Right cardiac atrium (tissue), 5 donors: ENCODE measurements at regions not wholly inside any gene's neighbourhood (a gene's known extent, or its start where the extent isn't known, plus 50 kb on each side); places are given as distances from the start of the nearest gene placed in this dataset.

Experiments used
- ATAC-seq, 2 donors: fragments of 200-7000 bp; cut with Tn5 transposase; one replicate each; pipeline versions ENCODE4 v1.8.0 to v1.9.1; 2020; ENCODE audit warnings: moderate library complexity in 2 of 2, mild to moderate bottlenecking in 1 of 2
- DNase-seq, 3 donors: peaks; one replicate each; pipeline ENCODE4 v3.0.0-alpha.2; 2020
- H3K27ac ChIP-seq: one replicate; pipeline ENCODE4 v1.5.1; 2013; ENCODE audit warnings: mild to moderate bottlenecking, low read length, control low read depth, moderate library complexity
- H3K27me3 ChIP-seq: one replicate; pipeline ENCODE4 v1.6.1; 2013; ENCODE audit not compliant: control insufficient read depth, insufficient read depth
- H3K4me1 ChIP-seq: one replicate; pipeline ENCODE4 v1.6.1; 2013; ENCODE audit warnings: low read length; ENCODE audit not compliant: control insufficient read depth, insufficient read depth
- H3K4me3 ChIP-seq: one replicate; pipeline ENCODE4 v1.5.1; 2013; ENCODE audit warnings: low read length, control low read depth
- H3K9me3 ChIP-seq: one replicate; pipeline ENCODE4 v1.6.1; 2013; ENCODE audit warnings: low read length; ENCODE audit not compliant: control insufficient read depth
- whole genome bisulfite sequencing: extraction: QIAGEN DNeasy Blood & Tissue Kit; methylation state at CpG from one replicate; pipeline ENCODE4 v1.1.7; 2013; 5-methylcytosine and 5-hydroxymethylcytosine counted together
- intact Hi-C, 4 donors: fragments of 100-400 bp; cut with DNase I; formaldehyde crosslinking; loops; one replicate each; pipeline versions ENCODE4 v1.11.0 to v1.14.0; 2022 to 2023
- donor health status: healthy with polysubstance abuse.
- donor health status: DM: no; HTN: yes; CAD: no.
- donor health status: DM: no; HTN: no; CAD: no.
- donor health status: DM: no; HTN: yes; CAD: no; lungs with severe emphysema.
- donor health status: DM: yes; HTN: yes; CAD: no.

GRCh38 chr9:19934301-19934871 lies 145.5 kb upstream of the SLC24A2 start:
- Histone ChIP-seq H3K27me3 (no peaks in the 10 kb centered on the region), H3K4me3 (peak overlapping the region; percentile 79), H3K27ac (no peak overlapping the region), H3K9me3 (no peaks in the 10 kb centered on the region), H3K4me1 (no peaks in the 10 kb centered on the region)
- intact Hi-C loops = no loop called here
- peak; percentile 70 to 87 for ATAC-seq
- peak; percentile 38 to 69 (median 60) for DNase-seq
- WGBS = 11% methylated on average over 41 of the region's 41 CpGs

DNA sequence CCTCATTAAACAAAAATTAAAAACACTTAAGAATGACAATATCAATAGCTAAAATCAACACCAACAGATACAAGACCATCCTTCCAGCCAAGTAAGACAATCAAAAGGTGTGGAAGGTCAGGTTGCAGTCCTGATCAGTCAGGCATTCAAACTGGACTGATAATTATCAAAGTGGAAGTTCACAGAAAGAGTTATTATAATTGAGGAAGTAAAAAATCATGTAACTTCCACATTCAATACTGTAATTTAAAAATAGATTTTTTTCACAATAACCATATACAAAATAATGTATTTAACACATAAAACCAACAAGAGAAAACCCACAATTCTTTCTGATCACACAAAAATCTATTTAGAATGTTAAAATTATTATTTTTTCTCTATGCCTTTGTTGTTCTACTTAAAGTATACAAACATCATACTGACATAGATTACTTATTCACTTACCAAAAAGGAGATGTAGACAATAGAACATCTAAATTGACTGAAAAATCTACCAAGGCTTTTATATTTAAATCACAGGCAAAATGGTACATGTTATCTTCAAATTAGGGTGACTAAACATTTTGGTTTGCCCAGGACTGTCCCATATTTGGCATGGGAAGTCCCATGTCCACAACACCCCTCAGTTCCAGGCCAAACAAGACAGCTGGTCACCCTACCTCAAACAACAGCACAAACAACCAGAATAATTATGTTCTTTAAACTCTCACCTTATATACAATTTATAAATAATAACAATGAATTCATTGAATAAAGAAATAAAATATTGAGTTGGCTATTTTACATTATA lies 142.5 kb upstream of the SLC24A2 start:
- Histone ChIP-seq H3K27ac (no peak overlapping the region), H3K4me1 (no peaks in the 10 kb centered on the region), H3K27me3 (no peaks in the 10 kb centered on the region), H3K4me3 (no peak overlapping the region), H3K9me3 (no peaks in the 10 kb centered on the region)
- intact Hi-C loops = no loop called here
- ATAC-seq = no peak
- no peak for DNase-seq

DNA sequence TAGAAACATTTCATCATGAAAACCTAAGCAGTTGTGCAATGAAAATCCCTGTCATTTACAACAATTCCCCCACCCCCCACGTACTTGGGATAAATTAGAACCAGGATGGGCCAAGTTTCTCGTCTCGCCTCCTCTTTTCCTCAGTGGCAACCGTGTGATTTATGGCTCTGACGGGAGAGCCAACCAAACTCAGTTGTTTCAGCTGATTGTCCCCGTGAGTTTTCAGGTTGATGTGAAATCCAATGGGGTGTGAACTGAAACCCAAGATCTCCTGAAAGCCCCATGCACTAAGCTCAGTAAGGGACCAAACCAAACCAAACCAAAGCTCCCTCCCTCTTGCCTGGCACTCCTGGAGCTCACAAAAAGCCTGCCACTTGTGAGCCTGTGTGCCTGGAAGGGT lies 138.7 kb upstream of the SLC24A2 start:
- no peak for ATAC-seq
- 95% methylated on average over 6 of the region's 6 CpGs for WGBS

DNA sequence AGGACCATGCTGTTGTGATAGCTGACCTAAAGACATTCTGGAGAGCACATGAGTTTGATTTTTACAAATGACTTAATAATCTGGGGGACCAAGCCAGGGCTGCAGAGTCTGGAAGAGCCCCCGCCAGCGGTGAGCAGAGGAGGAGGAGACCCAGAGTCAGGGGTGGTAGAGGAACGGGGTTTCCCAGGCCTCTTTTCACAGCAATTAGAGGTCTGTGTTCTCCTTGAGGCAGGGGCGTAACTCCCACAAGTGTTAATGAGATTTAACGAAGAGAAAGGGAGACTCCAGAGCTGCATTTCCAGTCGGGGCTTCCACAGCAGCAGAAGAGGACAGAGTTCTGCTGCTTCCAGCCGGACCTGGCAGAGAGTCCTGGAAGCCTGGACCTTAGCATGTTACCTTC lies 137.9 kb upstream of the SLC24A2 start:
- DNase-seq (peak in 1 of 3 donors; percentile 17), ATAC-seq (no peak)
- no peaks in the 10 kb centered on the region for H3K9me3 ChIP-seq
- no peaks in the 10 kb centered on the region for H3K27me3 ChIP-seq
- intact Hi-C loops = loop anchor here in 3 of 4 donors (5.0 to 10.0 kb wide), 3 partner anchors 1016 to 1188 kb away; no protein-coding TSS in a partner anchor
- no peaks in the 10 kb centered on the region for H3K4me1 ChIP-seq
- no peak overlapping the region for H3K27ac ChIP-seq
- WGBS = 80% methylated on average over 7 of the region's 7 CpGs
- H3K4me3 ChIP-seq = no peak overlapping the region

More for the DNA sequence above, 138.7 kb upstream of the SLC24A2 start:
- Histone ChIP-seq H3K4me1 (no peaks in the 10 kb centered on the region), H3K9me3 (no peaks in the 10 kb centered on the region), H3K4me3 (no peak overlapping the region), H3K27ac (no peak overlapping the region), H3K27me3 (no peaks in the 10 kb centered on the region)
- intact Hi-C loops = loop anchor here in 3 of 4 donors (5.0 to 10.0 kb wide), 3 partner anchors 1015 to 1187 kb away; no protein-coding TSS in a partner anchor
- DNase-seq = no peak

DNA sequence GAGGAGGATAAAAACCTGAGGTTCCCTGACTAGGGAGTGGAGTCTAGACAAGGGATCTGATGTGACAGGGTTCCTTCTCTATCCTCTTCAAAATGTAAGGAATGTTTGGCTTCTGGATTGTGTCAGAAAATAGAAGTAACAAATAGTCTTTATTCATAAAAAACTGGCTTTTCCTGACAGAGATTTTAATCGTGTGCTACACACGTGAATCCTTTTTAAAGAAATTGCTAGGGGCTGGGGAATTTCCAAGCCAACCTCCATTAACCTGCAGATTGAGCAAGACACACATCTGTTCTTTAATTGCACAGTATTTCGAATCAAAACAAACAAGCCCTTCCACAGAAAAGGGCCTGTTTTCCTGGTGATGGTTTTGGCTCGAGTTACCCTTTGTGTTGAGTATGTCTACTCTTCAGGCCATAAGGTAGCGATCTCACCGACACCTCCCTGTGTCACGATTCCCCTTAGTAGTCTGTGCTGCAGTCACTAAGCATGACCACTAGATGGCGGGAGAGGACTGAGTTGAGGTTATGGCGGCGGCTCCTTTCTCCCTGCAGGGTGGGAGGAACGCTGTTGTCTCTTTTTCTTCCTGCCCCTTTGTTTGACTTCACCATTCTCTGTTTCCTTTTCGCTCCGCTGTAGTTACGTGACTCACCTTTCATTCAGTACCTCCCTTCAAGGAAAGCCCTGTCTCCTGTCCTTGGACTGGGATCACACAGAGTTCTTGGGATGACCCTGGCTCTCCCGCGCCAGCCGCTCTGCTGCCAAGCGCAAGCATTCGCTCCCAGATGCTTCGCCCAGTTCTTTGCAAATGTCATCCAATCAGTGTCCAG lies 137.1 kb upstream of the SLC24A2 start:
- no peaks in the 10 kb centered on the region for H3K9me3 ChIP-seq
- DNase-seq (peak; percentile 37 to 75 (median 70)), ATAC-seq (peak; percentile 94 to 95)
- H3K4me1 ChIP-seq = no peaks in the 10 kb centered on the region
- no peaks in the 10 kb centered on the region for H3K27me3 ChIP-seq
- intact Hi-C loops = loop anchor here in 3 of 4 donors (5.0 to 10.0 kb wide), 3 partner anchors 1016 to 1189 kb away; no protein-coding TSS in a partner anchor
- 4% methylated on average over 20 of the region's 20 CpGs for WGBS
- no peak overlapping the region for H3K27ac ChIP-seq
- H3K4me3 ChIP-seq = peak overlapping the region; percentile 50

- ATAC-seq (no peak), DNase-seq (no peak)
- Histone ChIP-seq H3K4me3 (no peak overlapping the region), H3K9me3 (no peaks in the 10 kb centered on the region), H3K4me1 (no peaks in the 10 kb centered on the region), H3K27ac (no peak overlapping the region), H3K27me3 (no peaks in the 10 kb centered on the region)
- 83% methylated on average over 2 of the region's 2 CpGs for whole genome bisulfite sequencing
- intact Hi-C loops = loop anchor here in 3 of 4 donors (5.0 to 10.0 kb wide), 3 partner anchors 452 to 1191 kb away; no protein-coding TSS in a partner anchor
Measured at GRCh38 chr9:19924080-19924479, 135.2 kb upstream of the SLC24A2 start.

GRCh38 chr9:19922476-19923118 lies 133.8 kb upstream of the SLC24A2 start:
- no peak for DNase-seq
- H3K4me1 ChIP-seq = no peaks in the 10 kb centered on the region
- H3K4me3 ChIP-seq = no peak overlapping the region
- H3K9me3 ChIP-seq = no peaks in the 10 kb centered on the region
- intact Hi-C loops = loop anchor here in 3 of 4 donors (5.0 to 10.0 kb wide), 3 partner anchors 450 to 1192 kb away; no protein-coding TSS in a partner anchor
- ATAC-seq = peak in 1 of 2 donors; percentile 38
- 33% methylated on average over 2 of the region's 2 CpGs for WGBS
- H3K27ac ChIP-seq = no peak overlapping the region
- no peaks in the 10 kb centered on the region for H3K27me3 ChIP-seq

- Histone ChIP-seq H3K4me3 (no peak overlapping the region), H3K9me3 (no peaks in the 10 kb centered on the region), H3K27ac (no peak overlapping the region), H3K27me3 (no peaks in the 10 kb centered on the region), H3K4me1 (no peaks in the 10 kb centered on the region)
- 67% methylated on average over 6 of the region's 6 CpGs for whole genome bisulfite sequencing
- DNase-seq = no peak
- intact Hi-C loops = loop anchor here in 3 of 4 donors (5.0 to 10.0 kb wide), 3 partner anchors 448 to 1194 kb away; no protein-coding TSS in a partner anchor
- ATAC-seq = no peak
Measured at GRCh38 chr9:19920401-19920800, 131.6 kb upstream of the SLC24A2 start.

DNA sequence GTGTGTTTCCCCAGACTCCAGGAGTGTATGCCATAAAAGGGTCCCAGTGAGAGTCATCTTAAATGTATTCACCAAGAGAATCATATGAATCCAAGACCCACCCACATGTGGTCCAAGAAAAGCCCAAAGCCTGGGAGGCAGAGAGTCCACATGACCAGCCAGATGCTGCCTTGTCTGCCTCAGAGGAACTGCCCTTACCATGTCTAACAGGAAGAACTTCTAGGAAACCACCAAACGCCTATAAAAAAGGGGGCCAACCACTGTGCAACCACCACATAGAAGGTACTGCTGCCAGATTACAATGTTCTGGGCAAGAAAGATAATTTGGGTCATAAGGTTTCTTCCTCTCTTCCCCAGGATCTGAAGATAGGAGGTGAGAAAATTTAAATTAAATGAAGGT lies 129.8 kb upstream of the SLC24A2 start:
- 48% methylated on average over 1 of the region's 1 CpG for WGBS
- no peak overlapping the region for H3K27ac ChIP-seq
- no peaks in the 10 kb centered on the region for H3K27me3 ChIP-seq
- no peaks in the 10 kb centered on the region for H3K9me3 ChIP-seq
- H3K4me1 ChIP-seq = no peaks in the 10 kb centered on the region
- intact Hi-C loops = no loop called here
- H3K4me3 ChIP-seq = no peak overlapping the region
- no peak for DNase-seq
- no peak for ATAC-seq

DNA sequence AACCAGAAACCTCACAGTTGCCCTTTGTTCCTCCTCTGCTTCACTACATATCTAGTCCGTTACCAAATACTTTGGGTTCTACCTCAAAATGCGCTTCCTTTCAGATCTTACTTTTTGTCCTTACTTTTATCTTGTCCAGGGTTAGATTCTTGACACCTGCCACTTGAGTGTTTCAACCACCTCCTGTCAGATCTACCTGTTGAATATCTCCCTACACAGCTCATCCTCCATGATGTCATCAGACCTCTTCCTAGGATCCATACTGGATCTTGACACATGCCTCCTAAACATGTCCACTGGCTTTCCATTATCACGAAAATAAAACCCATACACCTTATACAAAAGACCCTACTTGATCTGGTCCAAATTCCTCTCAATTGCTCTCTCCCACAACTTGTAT lies 125.2 kb upstream of the SLC24A2 start:
- Histone ChIP-seq H3K27ac (no peak overlapping the region), H3K27me3 (no peaks in the 10 kb centered on the region), H3K9me3 (no peaks in the 10 kb centered on the region), H3K4me1 (no peaks in the 10 kb centered on the region), H3K4me3 (no peak overlapping the region)
- 94% methylated on average over 3 of the region's 3 CpGs for WGBS
- intact Hi-C loops = no loop called here
- ATAC-seq (no peak), DNase-seq (no peak)
